PFSK-1 (cell line): ENCODE measurements at regions not wholly inside any gene's neighbourhood (a gene's known extent, or its start where the extent isn't known, plus 50 kb on each side); places are given as distances from the start of the nearest gene placed in this dataset.

ENCODE experiments used
- FOXP2 ChIP-seq: optimal IDR thresholded peaks from 2 replicates; pipeline ENCODE3; 2011; ENCODE audit warnings: borderline replicate concordance, control low read depth, inconsistent platforms; ENCODE audit not compliant: insufficient read depth; ENCODE audit errors: extremely low read length, extremely low read depth
- POLR2AphosphoS5 ChIP-seq: IDR thresholded peaks from 2 replicates; pipeline ENCODE4 v1.6.1; 2012; ENCODE audit warnings: low read depth, mild to moderate bottlenecking, control low read depth, low read length, moderate library complexity
- REST ChIP-seq, 2 experiments: IDR thresholded peaks; 2 replicates each; pipeline versions ENCODE4 v1.6.1 to v1.8.0; 2011 to 2012; ENCODE audit warnings: low read depth in 2 of 2, low read length in 2 of 2, control low read depth in 1 of 2, inconsistent platforms in 1 of 2, mild to moderate bottlenecking in 1 of 2, moderate library complexity in 1 of 2; ENCODE audit not compliant: insufficient read depth in 1 of 2
- SIN3A ChIP-seq: IDR thresholded peaks from 2 replicates; pipeline ENCODE4 v1.6.1; 2012; ENCODE audit warnings: mild to moderate bottlenecking, low read length, moderate library complexity, borderline replicate concordance; ENCODE audit not compliant: insufficient read depth
- TAF1 ChIP-seq: IDR thresholded peaks from 2 replicates; pipeline ENCODE4 v1.6.1; 2012; ENCODE audit warnings: low read length, control low read depth, borderline replicate concordance; ENCODE audit not compliant: insufficient read depth

DNA sequence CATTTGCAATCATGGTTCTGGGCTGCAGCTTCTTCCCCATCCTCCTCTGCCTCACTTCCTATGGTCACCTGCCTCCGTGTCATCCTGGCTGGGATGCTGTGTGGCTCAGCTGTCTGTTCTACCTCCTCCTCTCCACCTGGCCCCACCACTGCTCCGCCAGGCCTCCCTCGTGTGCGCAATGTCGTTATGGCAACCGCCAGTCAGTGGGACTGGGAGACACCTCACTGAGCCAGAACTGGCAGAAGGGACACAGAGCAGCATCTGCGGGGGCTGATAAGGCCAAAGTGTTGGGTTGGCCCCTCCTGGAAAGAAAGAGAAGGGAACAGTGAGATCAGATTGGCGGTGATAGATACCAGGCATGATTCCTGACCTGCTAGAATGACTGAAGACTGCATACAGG, 527.5 kb downstream of the INHBA start:
- TF ChIP-seq REST (IDR thresholded peaks at IDR 0.05; ENCODE audit: insufficient read depth in 1 of 2, low read depth in 2 of 2, low read length in 2 of 2) (no peak), POLR2AphosphoS5 (no peak), TAF1 (no peak), FOXP2 (no peak), SIN3A (no peak)
